HCT116 (cell line): ENCODE measurements at regions not wholly inside any gene's neighbourhood (a gene's known extent, or its start where the extent isn't known, plus 50 kb on each side); places are given as distances from the start of the nearest gene placed in this dataset.

ENCODE experiments used
- EZH2 ChIP-seq: fragments of 200-600 bp; sonication (generic); IDR thresholded peaks from 2 replicates; pipeline ENCODE4 v1.6.1; 2017; ENCODE audit warnings: antibody characterized with exemption, mixed run types
- POLR2A ChIP-seq: IDR thresholded peaks from 2 replicates; pipeline ENCODE4 v1.7.0; 2011; ENCODE audit warnings: borderline replicate concordance; ENCODE audit not compliant: insufficient read depth, insufficient read length; ENCODE audit errors: extremely low read depth
- POLR2AphosphoS5 ChIP-seq: IDR thresholded peaks from 2 replicates; pipeline ENCODE4 v1.6.1; 2011; ENCODE audit warnings: mild to moderate bottlenecking, low read depth, low read length, moderate library complexity
- RAD21 ChIP-seq: IDR thresholded peaks from 2 replicates; pipeline ENCODE4 v1.6.1; 2012; ENCODE audit warnings: low read depth, mild to moderate bottlenecking
- REST ChIP-seq: IDR thresholded peaks from 2 replicates; pipeline ENCODE4 v1.6.1; 2012; ENCODE audit warnings: low read depth
- SP1 ChIP-seq: IDR thresholded peaks from 2 replicates; pipeline ENCODE4 v1.6.1; 2012; ENCODE audit warnings: low read depth
- ZFX ChIP-seq: fragments of 450-650 bp; IDR thresholded peaks from 2 replicates; pipeline ENCODE4 v1.6.1; 2017
- ZNF274 ChIP-seq: fragments of 200-500 bp; sonication (Bioruptor generic); IDR thresholded peaks from 2 replicates; pipeline ENCODE4 v1.6.1; 2014; ENCODE audit warnings: mild to moderate bottlenecking, low read depth, low read length, inconsistent platforms
- TF ChIP-seq, protein P1 (sequence below), 3 experiments: fragments of 200-600 bp in 1 of 3; sonication (generic) in 1 of 3; IDR thresholded peaks in 2 of 3; conservative IDR thresholded peaks in 1 of 3; 2 replicates each; pipeline ENCODE4 v1.5.1; 2012 to 2017; ENCODE audit warnings: low read depth in 2 of 3, low read length in 2 of 3, antibody characterized with exemption in 1 of 3, borderline replicate concordance in 1 of 3, control low read depth in 1 of 3, mild to moderate bottlenecking in 1 of 3, mixed read lengths in 1 of 3, mixed run types in 1 of 3, moderate library complexity in 1 of 3; ENCODE audit not compliant: insufficient read depth in 1 of 3
- TF ChIP-seq, protein P2 (sequence below): IDR thresholded peaks from 2 replicates; pipeline ENCODE4 v1.6.1; 2012
- TF ChIP-seq, protein P3 (sequence below): IDR thresholded peaks from 2 replicates; pipeline ENCODE4 v1.6.1; 2012

DNA sequence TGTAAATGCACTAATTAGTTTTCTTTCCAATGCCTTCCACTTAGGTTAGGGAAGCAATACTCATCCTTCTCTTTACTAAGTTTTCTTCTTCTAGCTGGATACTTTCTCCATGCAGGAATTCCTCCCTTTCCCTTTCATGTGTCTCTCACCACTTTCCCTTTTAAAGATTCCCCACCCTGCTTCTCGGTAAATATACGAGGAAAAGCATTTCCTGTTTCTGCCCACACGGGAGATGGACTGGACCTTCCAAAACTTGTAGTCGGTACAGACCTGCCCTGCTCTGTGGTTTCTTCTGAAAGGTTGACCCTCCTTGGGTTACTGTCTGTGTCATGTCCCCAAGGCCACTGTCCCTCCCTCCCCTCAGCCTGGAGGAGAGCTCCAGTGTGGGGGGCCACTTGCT is 58.9 kb upstream of the LYZL2 start:
- TF ChIP-seq REST (no peak), SP1 (no peak), POLR2A (no peak), RAD21 (no peak), EZH2 (no peak), POLR2AphosphoS5 (no peak), ZFX (no peak), ZNF274 (no peak)
- TF ChIP-seq, protein P1, sequence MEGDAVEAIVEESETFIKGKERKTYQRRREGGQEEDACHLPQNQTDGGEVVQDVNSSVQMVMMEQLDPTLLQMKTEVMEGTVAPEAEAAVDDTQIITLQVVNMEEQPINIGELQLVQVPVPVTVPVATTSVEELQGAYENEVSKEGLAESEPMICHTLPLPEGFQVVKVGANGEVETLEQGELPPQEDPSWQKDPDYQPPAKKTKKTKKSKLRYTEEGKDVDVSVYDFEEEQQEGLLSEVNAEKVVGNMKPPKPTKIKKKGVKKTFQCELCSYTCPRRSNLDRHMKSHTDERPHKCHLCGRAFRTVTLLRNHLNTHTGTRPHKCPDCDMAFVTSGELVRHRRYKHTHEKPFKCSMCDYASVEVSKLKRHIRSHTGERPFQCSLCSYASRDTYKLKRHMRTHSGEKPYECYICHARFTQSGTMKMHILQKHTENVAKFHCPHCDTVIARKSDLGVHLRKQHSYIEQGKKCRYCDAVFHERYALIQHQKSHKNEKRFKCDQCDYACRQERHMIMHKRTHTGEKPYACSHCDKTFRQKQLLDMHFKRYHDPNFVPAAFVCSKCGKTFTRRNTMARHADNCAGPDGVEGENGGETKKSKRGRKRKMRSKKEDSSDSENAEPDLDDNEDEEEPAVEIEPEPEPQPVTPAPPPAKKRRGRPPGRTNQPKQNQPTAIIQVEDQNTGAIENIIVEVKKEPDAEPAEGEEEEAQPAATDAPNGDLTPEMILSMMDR (IDR thresholded peaks at IDR 0.05 in 2 of 3, conservative IDR thresholded peaks at IDR 0.05 in 1 of 3; ENCODE audit: borderline replicate concordance in 1 of 3, insufficient read depth in 1 of 3, low read depth in 2 of 3, low read length in 2 of 3): no peak
- TF ChIP-seq, protein P2, sequence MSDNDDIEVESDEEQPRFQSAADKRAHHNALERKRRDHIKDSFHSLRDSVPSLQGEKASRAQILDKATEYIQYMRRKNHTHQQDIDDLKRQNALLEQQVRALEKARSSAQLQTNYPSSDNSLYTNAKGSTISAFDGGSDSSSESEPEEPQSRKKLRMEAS: no peak
- TF ChIP-seq, protein P3, sequence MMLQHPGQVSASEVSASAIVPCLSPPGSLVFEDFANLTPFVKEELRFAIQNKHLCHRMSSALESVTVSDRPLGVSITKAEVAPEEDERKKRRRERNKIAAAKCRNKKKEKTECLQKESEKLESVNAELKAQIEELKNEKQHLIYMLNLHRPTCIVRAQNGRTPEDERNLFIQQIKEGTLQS: no peak
